Endothelial cell (in vitro differentiated cells): ENCODE measurements at regions not wholly inside any gene's neighbourhood (a gene's known extent, or its start where the extent isn't known, plus 50 kb on each side); places are given as distances from the start of the nearest gene placed in this dataset.

ENCODE experiments used
- DNase-seq: peaks from one replicate; pipeline ENCODE4 v3.0.0; 2021; ENCODE audit warnings: low spot score
- H3K27ac Mint-ChIP-seq: one replicate; pipeline ENCODE4 v1.8.0; 2021; ENCODE audit warnings: mixed read lengths, inconsistent platforms; ENCODE audit not compliant: unreplicated experiment
- H3K27me3 Mint-ChIP-seq: one replicate; pipeline ENCODE4 v1.8.0; 2021; ENCODE audit warnings: mild to moderate bottlenecking, moderate library complexity, mixed read lengths, inconsistent platforms; ENCODE audit not compliant: unreplicated experiment
- H3K36me3 Mint-ChIP-seq: one replicate; pipeline ENCODE4 v1.8.0; 2021; ENCODE audit warnings: mild to moderate bottlenecking, low read depth, mixed read lengths, inconsistent platforms; ENCODE audit not compliant: unreplicated experiment
- H3K4me1 Mint-ChIP-seq: one replicate; pipeline ENCODE4 v1.8.0; 2021; ENCODE audit warnings: mild to moderate bottlenecking, mixed read lengths, inconsistent platforms; ENCODE audit not compliant: unreplicated experiment
- H3K4me3 Mint-ChIP-seq: one replicate; pipeline ENCODE4 v1.8.0; 2021; ENCODE audit warnings: mild to moderate bottlenecking, mixed read lengths, inconsistent platforms; ENCODE audit not compliant: unreplicated experiment
- H3K9me3 Mint-ChIP-seq: one replicate; pipeline ENCODE4 v1.8.0; 2021; ENCODE audit warnings: mixed read lengths, inconsistent platforms; ENCODE audit not compliant: unreplicated experiment
- CTCF ChIP-seq: fragments of 200-600 bp; sonication (generic); IDR thresholded peaks from one replicate; pipeline ENCODE4 v1.5.0; 2021; ENCODE audit warnings: antibody characterized with exemption; ENCODE audit not compliant: unreplicated experiment

GRCh38 chr16:86087011-86087895, 188.3 kb downstream of the IRF8 start:
- TF ChIP-seq CTCF, result no peak
- H3K4me1 Mint-ChIP-seq, result no peaks in the 10 kb centered on the region
- no peaks in the 10 kb centered on the region for H3K9me3 Mint-ChIP-seq
- no peaks in the 10 kb centered on the region for H3K36me3 Mint-ChIP-seq
- peaks cover 7% of the 10 kb centered on the region for H3K27me3 Mint-ChIP-seq
- peak overlapping the region; percentile 52 for H3K27ac Mint-ChIP-seq
- no peak for DNase-seq
- H3K4me3 Mint-ChIP-seq, result no peak overlapping the region

GRCh38 chr16:86087896-86088230, 188.9 kb downstream of the IRF8 start:
- Mint-ChIP-seq H3K9me3 (no peaks in the 10 kb centered on the region), H3K4me3 (no peak overlapping the region), H3K4me1 (no peaks in the 10 kb centered on the region), H3K27ac (no peak overlapping the region), H3K36me3 (no peaks in the 10 kb centered on the region), H3K27me3 (peaks cover 7% of the 10 kb centered on the region)
- DNase-seq, result no peak
- no peak for TF ChIP-seq CTCF

- Mint-ChIP-seq H3K27me3 (peaks cover 7% of the 10 kb centered on the region), H3K4me3 (no peak overlapping the region), H3K27ac (no peak overlapping the region), H3K36me3 (no peaks in the 10 kb centered on the region), H3K9me3 (no peaks in the 10 kb centered on the region), H3K4me1 (no peaks in the 10 kb centered on the region)
- no peak for TF ChIP-seq CTCF
- no peak for DNase-seq
Observed at GRCh38 chr16:86088287-86088686, 189.3 kb downstream of the IRF8 start.

- Mint-ChIP-seq H3K36me3 (no peaks in the 10 kb centered on the region), H3K4me3 (no peak overlapping the region), H3K9me3 (no peaks in the 10 kb centered on the region), H3K27ac (no peak overlapping the region), H3K27me3 (peaks cover 7% of the 10 kb centered on the region), H3K4me1 (no peaks in the 10 kb centered on the region)
- TF ChIP-seq CTCF, result no peak
- DNase-seq, result no peak
Observed at GRCh38 chr16:86088816-86089215, 189.9 kb downstream of the IRF8 start.

GRCh38 chr16:86089334-86089900, 190.5 kb downstream of the IRF8 start:
- Mint-ChIP-seq H3K27me3 (peaks cover 7% of the 10 kb centered on the region), H3K36me3 (no peaks in the 10 kb centered on the region), H3K4me1 (no peaks in the 10 kb centered on the region), H3K9me3 (no peaks in the 10 kb centered on the region), H3K27ac (no peak overlapping the region), H3K4me3 (no peak overlapping the region)
- no peak for TF ChIP-seq CTCF
- no peak for DNase-seq
